Upper lobe of left lung (tissue), 4 donors: ENCODE measurements at regions not wholly inside any gene's neighbourhood (a gene's known extent, or its start where the extent isn't known, plus 50 kb on each side); places are given as distances from the start of the nearest gene placed in this dataset.

ENCODE experiments used
- CTCF ChIP-seq, 6 experiments: fragments of 450-650 bp in 4 of 6; fragments of 200-600 bp in 2 of 6; sonication (generic) in 2 of 6; IDR thresholded peaks; one replicate each; pipeline ENCODE4 v1.5.1; 2016 to 2019; ENCODE audit warnings: antibody characterized with exemption in 6 of 6
- EP300 ChIP-seq, 4 donors: sonication (generic); formaldehyde crosslinking; IDR thresholded peaks; one replicate each; pipeline ENCODE4 v1.5.1; 2017; ENCODE audit warnings: antibody characterized with exemption in 4 of 4, control low read depth in 2 of 4
- POLR2A ChIP-seq, 4 donors: fragments of 450-650 bp; IDR thresholded peaks; one replicate each; pipeline ENCODE4 v1.5.1; 2016 to 2017; ENCODE audit warnings: antibody characterized with exemption in 4 of 4, mild to moderate bottlenecking in 2 of 4
- POLR2AphosphoS5 ChIP-seq, 2 donors: sonication (generic); formaldehyde crosslinking; IDR thresholded peaks; one replicate each; pipeline ENCODE4 v1.5.1; 2017; ENCODE audit warnings: antibody characterized with exemption in 2 of 2

GRCh38 chr3:182509844-182510460 lies 283.4 kb upstream of the ATP11B start:
- no peak for TF ChIP-seq POLR2AphosphoS5 (IDR thresholded peaks at IDR 0.05)
- TF ChIP-seq CTCF (IDR thresholded peaks at IDR 0.05) = no peak
- TF ChIP-seq POLR2A (IDR thresholded peaks at IDR 0.05) = no peak
- no peak for TF ChIP-seq EP300 (IDR thresholded peaks at IDR 0.05)
